Cardiac muscle cell (in vitro differentiated cells and primary cell): ENCODE measurements at regions not wholly inside any gene's neighbourhood (a gene's known extent, or its start where the extent isn't known, plus 50 kb on each side); places are given as distances from the start of the nearest gene placed in this dataset.

ENCODE experiments used
- DNase-seq, 2 donors: peaks; one replicate each; pipeline versions ENCODE4 v3.0.0 to v3.0.0-alpha.2; 2010 to 2017; ENCODE audit warnings: low read depth in 1 of 2, low spot score in 1 of 2
- H3K27ac ChIP-seq: fragments of 200-600 bp; sonication (generic); 2 replicates; pipeline ENCODE4 v1.5.1; 2016
- H3K27me3 ChIP-seq: fragments of 200-600 bp; sonication (generic); 2 replicates; pipeline ENCODE4 v1.6.0; 2016; ENCODE audit warnings: control low read depth
- H3K36me3 ChIP-seq: fragments of 200-600 bp; sonication (generic); 2 replicates; pipeline ENCODE4 v1.5.1; 2016; ENCODE audit warnings: control low read depth
- H3K4me1 ChIP-seq: fragments of 200-600 bp; sonication (generic); 2 replicates; pipeline ENCODE4 v1.8.1; 2017; ENCODE audit warnings: low read depth, mild to moderate bottlenecking, mixed run types
- H3K4me3 ChIP-seq: fragments of 200-600 bp; sonication (generic); 2 replicates; pipeline ENCODE4 v1.5.1; 2016; ENCODE audit warnings: mild to moderate bottlenecking
- H3K9me3 ChIP-seq: fragments of 200-600 bp; sonication (generic); 2 replicates; pipeline ENCODE4 v1.5.1; 2017; ENCODE audit warnings: low read depth, mild to moderate bottlenecking, control low read depth
- CTCF ChIP-seq: IDR thresholded peaks from 2 replicates; pipeline ENCODE4 v1.5.1; 2012; ENCODE audit warnings: low read depth, mild to moderate bottlenecking, low read length

- Histone ChIP-seq H3K4me3 (no peak overlapping the region), H3K27me3 (no peaks in the 10 kb centered on the region), H3K36me3 (no peaks in the 10 kb centered on the region), H3K27ac (no peak overlapping the region), H3K9me3 (no peaks in the 10 kb centered on the region), H3K4me1 (no peaks in the 10 kb centered on the region)
- no peak for TF ChIP-seq CTCF
- DNase-seq = peak in 1 of 2 donors; percentile 82
Measured at GRCh38 chr13:97648171-97648880, 214.4 kb downstream of the RAP2A start.

- DNase-seq = no peak
- TF ChIP-seq CTCF = no peak
- no peak overlapping the region for H3K27ac ChIP-seq
Measured at GRCh38 chr13:97648881-97649224, 214.9 kb downstream of the RAP2A start.

GRCh38 chr13:97653443-97654140, 219.6 kb downstream of the RAP2A start:
- Histone ChIP-seq H3K9me3 (no peaks in the 10 kb centered on the region), H3K27me3 (no peaks in the 10 kb centered on the region), H3K4me1 (no peaks in the 10 kb centered on the region), H3K4me3 (no peak overlapping the region), H3K36me3 (no peaks in the 10 kb centered on the region), H3K27ac (no peak overlapping the region)
- no peak for TF ChIP-seq CTCF
- peak in 1 of 2 donors; percentile 34 for DNase-seq

More at GRCh38 chr13:97648881-97649224, 214.9 kb downstream of the RAP2A start:
- H3K4me3 ChIP-seq = no peak overlapping the region
- H3K27me3 ChIP-seq = no peaks in the 10 kb centered on the region
- H3K9me3 ChIP-seq = no peaks in the 10 kb centered on the region
- no peaks in the 10 kb centered on the region for H3K36me3 ChIP-seq
- H3K4me1 ChIP-seq = no peaks in the 10 kb centered on the region

- no peaks in the 10 kb centered on the region for H3K36me3 ChIP-seq
- H3K9me3 ChIP-seq = no peaks in the 10 kb centered on the region
- no peak overlapping the region for H3K27ac ChIP-seq
- H3K4me3 ChIP-seq = no peak overlapping the region
- no peaks in the 10 kb centered on the region for H3K4me1 ChIP-seq
- H3K27me3 ChIP-seq = no peaks in the 10 kb centered on the region
- no peak for TF ChIP-seq CTCF
- DNase-seq = no peak
Measured at GRCh38 chr13:97654236-97654635, 220.3 kb downstream of the RAP2A start.

- Histone ChIP-seq H3K27me3 (no peaks in the 10 kb centered on the region), H3K4me3 (no peak overlapping the region), H3K27ac (no peak overlapping the region), H3K9me3 (no peaks in the 10 kb centered on the region), H3K4me1 (no peaks in the 10 kb centered on the region), H3K36me3 (no peaks in the 10 kb centered on the region)
- peak in 1 of 2 donors; percentile 18 for DNase-seq
- TF ChIP-seq CTCF = no peak
Measured at GRCh38 chr13:97658556-97658955, 224.6 kb downstream of the RAP2A start.
